ENCODE measurements at regions not wholly inside any gene's neighbourhood (a gene's known extent, or its start where the extent isn't known, plus 50 kb on each side); places are given as distances from the start of the nearest gene placed in this dataset.

DNA sequence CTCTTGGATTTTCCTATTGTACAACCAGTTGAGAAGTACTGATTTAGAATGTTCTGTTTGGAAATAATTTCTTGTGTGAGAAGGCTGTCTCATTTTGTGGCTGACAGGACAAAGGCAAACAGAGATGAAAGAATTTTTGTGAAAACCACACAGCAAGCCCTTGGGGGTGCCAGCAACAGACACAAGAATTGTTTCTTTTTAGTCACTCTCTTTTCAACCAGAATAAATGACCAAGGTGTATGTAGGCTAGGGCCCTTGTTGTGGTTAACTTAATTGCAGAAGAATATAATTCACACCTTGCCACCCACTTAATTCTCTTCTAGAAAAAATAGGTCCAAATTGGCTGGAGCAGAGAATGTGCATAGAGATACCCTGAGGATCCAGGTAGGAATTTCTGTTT lies 329.4 kb upstream of the TBC1D5 start:
- no peak for TF ChIP-seq YY1 (IDR thresholded peaks at IDR 0.05; ENCODE audit: insufficient read depth, insufficient read length)
- TF ChIP-seq ZNF274 (IDR thresholded peaks at IDR 0.05; ENCODE audit: low read depth, low read length) = no peak
